Right lung (tissue), 2 donors: ENCODE measurements at regions not wholly inside any gene's neighbourhood (a gene's known extent, or its start where the extent isn't known, plus 50 kb on each side); places are given as distances from the start of the nearest gene placed in this dataset.

Experiments
- DNase-seq, 2 donors: peaks; one replicate each; pipeline ENCODE4 v3.0.0-alpha.2; 2013

DNA sequence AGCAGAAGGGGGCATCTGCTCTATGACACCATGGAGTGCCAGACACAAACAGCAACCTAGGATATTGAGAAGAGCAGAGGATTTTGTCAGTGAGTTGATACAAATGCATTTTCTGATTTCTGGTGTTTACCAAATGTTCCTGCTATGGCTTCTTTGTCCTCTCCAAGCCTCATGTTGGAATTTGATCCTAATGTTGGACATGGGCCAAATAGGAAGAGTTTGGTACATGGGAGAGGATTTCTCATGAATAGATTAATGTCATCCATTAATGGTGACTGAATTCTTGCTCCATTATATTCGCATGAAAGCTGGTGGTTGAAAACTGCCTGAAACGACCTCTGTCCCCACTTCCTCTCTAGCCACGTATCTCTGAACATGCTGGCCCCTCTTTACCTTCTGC, 1002.2 kb upstream of the FLRT2 start:
- no peak for DNase-seq

DNA sequence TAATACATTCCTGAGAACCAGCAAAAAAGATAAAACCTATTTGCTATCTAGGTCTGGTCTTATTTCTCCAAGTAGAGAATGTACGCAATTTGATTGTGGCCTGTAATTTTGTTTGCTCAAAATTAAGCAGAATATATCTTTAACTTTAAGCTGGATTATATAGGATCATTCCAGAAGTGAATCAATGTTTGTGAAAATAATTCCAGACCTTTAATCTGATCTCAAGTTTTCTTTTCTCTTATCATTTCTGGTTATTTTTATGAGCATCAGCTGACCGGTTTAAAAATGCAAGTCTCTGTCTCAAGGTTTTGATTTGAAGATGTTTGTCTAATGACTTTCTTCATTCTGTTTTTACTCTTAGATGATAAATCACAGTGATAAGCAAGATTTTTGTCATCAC, 997.9 kb upstream of the FLRT2 start:
- no peak for DNase-seq

DNA sequence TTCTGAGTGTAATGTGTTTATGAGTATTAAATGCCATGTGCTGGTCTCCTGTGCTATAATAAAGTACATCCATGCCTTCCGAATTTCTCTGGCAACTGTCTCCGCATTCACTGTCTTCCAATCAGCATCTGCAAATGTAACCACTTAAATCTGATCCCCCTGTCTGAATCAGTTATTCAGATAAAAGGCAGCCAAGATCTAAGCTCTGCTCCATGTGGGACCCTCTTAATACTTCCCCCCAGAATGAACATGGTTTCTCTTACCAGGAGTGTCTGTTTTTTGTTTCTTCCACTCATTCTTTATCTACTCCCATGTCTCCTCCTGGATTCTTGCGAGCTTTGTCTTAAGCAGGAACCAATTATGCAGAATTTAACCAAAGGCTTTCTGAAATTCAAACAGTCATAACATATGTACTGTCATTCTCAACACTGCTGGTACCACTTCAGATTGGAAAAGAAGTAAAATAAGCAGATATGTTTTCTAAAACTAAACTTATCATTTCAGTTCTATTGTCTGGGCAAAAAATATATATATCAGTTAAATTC, 996.7 kb upstream of the FLRT2 start:
- no peak for DNase-seq

DNA sequence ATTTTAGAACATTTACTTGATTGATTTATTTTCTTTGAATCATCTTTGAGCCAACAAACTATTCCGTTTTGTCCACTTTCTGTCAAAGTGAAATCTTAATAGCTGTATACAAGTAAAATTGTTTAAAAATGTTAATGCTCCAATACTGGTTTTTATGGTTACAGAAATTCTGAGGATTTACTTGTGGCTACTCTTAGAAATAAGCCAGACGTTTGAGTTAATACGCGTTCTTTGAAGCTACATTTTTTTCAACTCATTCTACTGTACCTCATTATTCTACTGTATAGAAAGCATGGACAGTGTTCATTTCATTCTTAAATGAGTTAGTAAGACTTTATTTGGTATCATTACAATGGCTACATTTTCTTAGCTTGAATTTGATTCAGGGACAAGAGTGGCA, 996.2 kb upstream of the FLRT2 start:
- DNase-seq = no peak

DNA sequence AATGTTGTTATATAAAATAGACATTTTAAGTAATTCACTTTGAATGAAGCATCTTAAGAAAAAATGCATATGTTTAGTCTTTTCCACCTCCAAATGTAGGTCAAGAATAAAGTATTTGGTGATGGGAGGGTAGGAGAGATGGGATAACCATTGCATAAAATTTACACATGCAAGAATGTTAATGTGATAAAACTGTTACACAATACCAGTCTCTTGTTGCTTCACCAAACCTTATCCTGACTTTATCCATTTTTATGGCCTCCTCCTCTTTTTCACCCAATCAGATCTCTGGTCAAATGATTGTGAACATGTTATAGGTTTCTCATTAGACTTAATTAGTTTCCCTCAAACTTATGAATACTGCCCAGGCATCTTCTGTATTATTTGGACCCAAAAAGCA, 994.5 kb upstream of the FLRT2 start:
- no peak for DNase-seq

DNA sequence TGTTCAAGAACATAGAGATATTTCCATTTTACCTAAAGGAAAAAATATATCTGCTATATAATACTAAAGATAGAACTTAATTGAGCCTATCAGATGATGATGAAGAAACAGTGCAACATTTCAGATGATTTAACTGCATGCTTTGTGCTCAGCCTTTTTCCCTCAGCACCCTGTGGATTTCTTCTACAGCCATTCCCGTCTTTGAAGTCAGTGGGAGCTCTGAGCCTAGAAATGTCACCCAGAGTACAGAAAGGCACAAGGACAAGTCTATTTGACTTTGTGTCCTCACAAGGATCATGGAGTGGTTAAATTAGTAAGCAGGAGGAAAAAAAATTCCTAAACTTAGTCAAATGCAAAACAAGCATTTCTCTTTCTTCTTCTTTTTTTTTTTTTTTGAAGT, 994.0 kb upstream of the FLRT2 start:
- no peak for DNase-seq

DNA sequence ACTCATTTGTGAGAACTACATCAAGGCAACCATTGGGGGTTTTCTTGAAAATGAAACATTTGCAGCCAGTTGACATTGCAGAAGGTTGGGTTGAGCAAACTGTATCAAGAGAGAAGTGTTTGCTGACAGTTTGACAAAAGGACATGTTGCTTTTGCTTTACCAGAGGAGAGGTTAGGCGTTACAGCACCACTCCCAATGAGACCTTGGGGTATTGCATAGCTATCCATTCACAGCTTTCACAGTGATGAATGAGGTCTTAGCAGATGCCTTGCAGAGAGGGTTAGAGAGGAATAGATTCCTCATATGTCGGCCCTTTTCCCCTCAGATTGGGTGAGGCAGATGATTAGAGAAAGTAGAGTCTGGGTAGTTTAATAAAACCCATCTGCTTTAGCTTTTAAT, 988.9 kb upstream of the FLRT2 start:
- no peak for DNase-seq

DNA sequence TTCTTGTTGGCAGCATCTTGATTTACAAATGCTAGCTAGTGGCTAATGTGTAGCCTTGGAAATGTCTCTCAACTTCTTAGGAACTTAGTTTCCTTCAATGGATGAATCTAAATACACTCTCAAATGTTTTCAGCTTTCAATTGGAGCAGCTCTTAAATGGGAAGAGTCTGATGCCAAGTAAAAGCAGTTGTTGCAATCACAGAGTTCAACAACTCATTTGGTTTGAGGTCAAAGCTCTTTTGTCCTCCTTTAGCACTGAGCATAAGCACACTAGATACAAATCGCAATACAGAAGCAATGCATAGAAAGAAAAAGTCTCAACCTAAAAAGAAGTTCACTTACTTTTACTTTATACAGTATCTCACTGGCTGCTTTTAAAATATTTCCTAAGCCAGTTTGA, 986.1 kb upstream of the FLRT2 start:
- DNase-seq = no peak

DNA sequence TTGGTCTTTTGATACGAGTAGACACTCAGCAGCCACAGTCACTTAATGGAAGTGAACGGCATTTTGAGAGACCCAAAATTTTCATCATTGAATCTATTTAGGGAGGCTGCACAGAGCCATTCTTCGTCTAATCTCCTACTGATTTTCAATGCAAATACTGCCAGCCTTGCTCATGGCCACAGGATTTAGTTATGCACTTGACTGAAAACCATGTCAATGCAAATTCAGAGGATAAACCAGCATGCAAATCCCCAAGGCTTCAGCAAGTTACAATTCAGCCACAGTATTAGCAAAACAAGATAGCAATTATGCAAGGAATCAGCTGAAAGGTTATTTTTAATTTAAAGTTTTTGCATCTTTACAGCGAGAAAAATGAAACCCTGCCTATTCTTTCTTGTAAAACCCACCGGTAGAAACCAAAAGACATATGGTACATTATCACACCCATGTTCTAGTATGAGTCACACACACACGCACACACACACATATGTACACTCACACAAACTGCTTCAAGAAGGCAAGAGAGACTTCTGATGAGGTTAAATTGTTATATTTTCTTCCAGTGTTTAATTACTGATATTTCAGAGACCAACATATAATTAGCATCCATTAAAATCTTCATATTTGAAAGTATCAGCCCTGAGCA, 985.3 kb upstream of the FLRT2 start:
- no peak for DNase-seq

DNA sequence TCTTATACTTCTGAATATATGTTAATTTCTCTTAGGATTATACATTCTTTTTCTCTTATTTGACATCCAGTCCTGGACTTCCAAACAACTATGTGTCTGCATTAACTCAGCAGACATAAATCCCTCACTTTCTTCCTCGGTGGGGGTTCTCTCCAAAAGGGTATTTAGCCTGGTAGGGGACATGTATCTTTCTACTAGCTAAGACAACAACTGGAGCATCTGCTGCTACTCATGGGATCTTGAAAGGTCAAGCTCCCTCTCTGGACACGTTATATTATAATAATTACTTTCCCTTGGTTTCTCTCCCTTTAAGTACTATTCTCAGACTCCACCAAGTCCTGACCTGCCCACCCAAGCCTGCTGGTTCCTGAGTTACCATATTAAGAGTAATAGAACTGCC, 983.7 kb upstream of the FLRT2 start:
- DNase-seq = no peak

DNA sequence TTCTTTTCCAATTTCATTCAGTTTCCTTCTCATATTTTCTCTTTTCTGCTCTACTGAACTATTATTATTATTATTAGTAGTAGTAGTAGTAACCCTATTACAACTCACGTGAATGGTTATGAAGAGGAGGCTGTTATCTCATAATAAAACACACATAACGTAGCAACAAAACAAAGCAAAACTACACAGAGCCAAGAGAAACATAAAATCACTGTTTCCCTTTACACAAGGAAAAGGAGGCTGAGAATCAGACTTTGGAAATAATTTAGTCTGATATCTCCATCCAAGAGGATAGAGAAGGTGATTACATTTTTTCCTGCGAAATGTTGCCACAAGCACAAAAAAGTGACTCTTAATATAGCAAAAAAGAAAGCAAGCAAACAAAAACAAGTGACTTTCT, 975.8 kb upstream of the FLRT2 start:
- no peak for DNase-seq

DNA sequence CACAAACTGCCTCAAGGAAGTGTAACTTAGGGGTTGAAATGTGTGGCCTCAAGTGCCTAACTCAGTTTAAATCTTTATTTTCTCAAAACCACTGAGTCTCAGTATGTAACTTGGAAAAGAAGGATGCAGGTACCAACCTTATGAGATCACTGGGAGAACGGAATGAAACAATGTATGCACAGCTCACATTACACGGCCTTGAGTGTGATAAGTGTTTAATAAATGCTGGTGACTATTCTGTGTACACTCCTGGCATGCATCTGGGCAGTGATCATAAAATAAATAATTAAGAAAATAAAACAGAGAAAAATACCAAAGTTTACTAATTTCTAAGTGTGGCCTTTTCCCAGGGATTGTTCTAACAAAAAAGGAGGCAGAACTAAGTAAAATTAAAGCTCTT, 974.5 kb upstream of the FLRT2 start:
- no peak for DNase-seq

DNA sequence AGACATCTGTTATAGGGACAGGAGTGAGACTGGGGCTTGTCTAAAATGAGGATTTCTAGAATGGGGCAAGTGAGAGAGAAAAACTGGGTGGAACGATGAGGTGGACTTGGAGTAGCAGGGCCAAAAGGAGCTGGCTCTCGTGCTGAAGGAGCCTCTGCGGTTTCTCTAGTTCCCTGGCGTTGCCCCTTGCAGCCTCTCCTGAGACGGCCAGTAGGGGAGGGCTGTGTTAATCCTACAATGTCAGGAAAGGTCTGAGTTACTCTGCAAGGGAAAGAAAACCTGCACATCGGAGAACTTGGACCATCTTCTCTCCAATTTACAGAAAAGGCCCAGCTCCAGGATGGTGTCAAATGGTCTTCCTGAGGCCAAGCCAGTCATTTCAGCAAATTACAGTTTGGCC, 963.8 kb upstream of the FLRT2 start:
- DNase-seq = no peak

DNA sequence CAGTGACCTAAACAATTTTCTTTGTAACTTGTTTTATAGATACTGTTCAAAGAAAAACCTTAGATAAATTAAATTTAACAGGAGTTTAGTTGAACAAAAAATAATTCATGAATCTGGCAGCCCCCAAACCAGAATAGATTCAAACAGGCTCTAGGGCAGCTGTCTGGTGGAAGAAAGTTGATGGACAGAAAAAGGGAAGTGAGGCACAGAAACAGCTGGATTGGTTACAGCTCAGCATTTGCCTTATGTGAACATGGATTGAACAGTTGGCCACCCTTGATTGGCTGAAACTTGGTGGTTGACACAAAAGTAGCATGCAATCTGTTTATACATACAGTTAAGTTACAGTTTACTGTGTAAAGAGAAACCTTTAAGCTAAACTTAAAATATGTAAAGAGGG, 954.3 kb upstream of the FLRT2 start:
- DNase-seq = no peak

DNA sequence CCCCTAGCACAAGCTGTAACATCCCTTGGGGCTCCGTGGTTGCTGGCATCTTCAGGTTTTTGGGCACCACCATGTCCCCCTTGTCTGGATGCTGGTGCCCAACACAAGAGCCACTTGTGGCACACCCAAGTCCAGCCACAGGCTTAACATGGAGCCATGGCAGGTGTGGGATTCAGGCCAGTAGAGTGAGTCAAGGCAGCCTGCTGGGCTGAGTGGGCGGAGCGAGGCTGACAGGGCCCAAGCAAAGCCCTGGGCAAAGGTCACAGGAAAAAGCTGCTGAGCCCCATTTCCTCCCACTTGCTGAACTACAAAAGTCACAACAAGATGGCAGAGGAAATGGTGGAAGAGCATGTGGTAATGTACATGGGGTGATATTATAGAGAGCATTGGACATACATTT, 950.7 kb upstream of the FLRT2 start:
- no peak for DNase-seq

DNA sequence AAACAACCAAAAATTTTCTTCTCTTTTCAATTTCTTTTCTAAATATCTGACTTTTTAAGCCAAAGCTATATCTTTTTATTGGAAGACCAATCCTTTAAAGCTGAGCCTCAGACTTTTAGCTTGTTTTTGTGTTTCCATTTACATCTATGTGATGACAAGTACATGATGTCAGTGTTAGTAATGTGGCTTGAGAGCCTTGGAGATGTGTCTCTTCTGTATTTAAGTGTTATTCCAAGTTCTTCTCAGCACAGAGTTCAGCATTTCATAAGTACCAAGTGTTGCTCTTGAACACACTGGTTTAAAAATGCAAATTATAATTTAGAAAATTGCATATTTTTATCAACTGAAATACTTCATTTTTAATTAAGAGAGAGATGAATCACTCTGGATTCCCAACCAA, 948.9 kb upstream of the FLRT2 start:
- no peak for DNase-seq

DNA sequence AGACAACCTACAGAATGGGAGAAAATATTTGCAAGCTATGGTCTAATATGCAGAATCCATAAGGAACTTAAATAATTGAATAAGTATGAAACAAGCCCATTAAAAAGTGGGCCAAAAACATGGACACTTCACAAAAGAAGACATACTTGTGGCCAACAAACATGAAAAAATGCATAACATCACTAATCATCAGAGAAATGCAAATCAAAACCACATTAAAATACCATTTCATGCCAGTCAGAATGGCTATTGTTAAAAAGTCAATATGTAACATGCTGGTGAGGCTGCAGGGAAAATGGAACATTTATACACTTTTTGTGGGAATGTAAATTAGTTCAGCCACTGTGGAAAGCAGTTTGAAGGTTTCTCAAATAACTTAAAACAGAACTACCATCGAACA, 945.4 kb upstream of the FLRT2 start:
- DNase-seq = no peak

DNA sequence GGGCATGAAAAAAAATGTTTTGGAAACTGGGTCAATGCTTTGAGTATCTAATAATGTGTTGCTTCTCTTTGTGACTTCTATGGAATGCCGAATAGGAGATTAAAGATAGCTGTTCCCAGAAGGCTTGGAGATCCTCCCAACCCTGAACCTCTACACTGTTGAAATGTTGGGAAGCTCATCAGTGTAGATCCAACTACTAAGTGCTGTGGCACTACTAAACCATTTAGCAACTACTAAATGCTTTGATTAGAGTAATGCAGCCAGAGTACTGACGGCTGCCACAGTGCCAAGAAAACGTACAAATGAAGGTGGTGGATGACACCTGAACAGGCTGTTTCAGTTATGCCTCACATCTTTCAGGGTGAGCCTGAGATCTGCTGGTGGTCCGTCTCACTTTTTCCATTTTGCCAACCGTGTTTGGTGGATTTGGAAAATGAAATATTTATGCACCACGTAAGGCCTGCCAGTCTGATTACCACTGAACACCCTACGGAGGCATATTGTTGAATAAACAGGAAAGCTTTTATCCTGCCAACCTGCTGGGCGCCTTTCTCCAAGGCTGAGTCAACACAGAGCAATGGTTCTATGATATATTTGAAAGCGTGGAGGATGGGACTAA, 938.0 kb upstream of the FLRT2 start:
- no peak for DNase-seq

DNA sequence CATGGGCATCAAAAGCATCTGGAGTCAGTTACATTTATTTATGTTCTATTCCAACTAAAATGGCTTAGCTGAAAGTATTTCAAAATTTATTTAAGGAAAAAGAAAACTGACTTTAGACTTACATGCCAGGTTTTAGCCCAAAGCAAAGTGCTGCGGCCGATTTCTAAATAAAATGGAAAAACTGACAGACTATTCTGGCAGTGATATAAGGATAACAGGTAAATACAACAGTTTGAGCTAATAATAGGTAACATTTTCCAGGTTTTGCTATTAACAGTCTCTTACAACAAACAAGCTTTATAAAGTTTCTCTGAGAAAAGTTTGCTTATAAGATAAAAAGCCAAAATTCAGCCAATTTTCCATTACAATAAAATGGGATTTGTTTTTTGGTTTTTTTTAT, 937.2 kb upstream of the FLRT2 start:
- no peak for DNase-seq

DNA sequence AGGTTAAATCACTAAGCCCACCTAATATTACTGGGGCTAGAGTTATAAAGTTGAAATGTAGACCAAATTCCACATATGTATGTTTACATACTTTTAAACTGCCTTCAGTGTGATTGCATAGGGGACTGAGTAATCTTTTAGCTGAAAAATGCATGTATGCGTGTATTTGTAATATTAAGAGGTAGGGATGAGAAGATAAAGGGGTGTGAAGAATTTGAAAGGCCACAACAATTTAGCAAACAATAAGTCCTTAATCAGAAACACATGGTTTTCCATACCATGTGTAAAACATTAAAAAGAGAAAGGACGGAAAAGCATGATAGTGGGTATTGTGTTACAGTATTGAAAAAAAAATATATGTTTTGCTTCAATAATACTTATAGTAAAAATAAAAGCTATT, 919.9 kb upstream of the FLRT2 start:
- no peak for DNase-seq

DNA sequence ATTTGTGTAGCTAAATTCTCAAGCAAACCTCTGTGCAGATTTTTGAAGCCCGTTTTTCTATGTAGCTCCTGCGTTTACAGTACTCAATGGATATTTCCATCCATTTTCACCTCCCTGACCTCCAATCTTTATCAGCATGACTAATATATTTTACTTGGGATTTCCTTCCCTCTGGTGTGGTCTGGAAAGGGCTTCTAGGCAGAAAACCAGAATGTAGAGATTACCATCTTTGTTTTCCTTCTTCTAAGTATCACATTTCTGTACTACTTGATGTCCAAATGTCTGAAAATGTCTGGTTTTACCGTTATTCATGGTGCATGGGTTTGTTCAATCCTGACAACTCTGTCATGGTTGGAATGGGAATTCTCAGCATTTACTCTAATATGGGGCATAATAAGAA, 907.6 kb upstream of the FLRT2 start:
- DNase-seq = no peak

DNA sequence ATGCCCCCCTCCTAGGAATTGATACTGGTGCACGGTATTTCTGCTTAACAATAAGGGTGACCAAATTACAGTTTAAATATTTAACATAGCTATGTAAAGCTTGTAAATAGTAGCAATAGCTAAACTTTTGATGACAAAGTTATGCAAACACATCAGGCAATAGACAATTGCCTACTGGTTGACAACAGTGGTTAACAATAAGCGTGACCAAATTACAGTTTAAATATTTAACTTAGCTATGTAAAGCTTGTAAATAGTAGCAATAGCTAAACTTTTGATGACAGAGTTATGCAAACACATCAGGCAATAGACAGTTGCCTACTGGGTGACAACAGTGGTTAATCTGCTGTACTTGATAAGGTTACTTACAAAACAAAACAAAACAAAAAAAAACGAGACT, 886.5 kb upstream of the FLRT2 start:
- DNase-seq = no peak

DNA sequence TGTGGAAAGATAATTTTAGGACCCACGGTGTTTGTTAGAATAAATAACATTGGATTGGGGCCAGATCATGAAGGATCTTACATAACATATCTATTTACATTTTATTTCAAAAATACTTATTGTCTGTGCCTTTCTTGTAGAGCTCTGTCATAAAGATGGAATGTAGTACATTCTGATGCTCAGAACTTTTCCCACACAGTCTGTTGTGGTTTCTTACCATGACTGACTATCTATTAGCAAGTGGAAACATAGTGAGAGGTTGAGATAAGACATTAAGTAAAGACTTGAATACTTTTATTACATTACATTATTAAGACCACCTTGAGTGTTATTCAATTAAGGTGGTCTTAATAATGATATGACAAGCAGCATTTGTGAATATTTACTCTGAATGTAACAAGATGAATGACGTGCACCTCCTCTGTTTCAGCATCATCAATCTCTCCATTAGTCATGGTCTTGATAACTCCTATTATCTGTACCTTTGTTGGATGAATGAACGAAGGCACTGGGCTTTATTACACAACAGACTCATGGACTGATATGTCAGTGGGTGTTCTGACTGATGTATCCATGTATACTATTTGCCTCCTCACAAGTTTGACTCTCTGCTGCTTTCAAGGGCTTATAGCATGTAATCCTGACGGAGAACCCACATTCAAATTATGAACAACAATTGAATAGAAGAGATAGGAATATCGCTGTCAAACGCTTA, 883.0 kb upstream of the FLRT2 start:
- DNase-seq = no peak
